ENCODE measurements at regions not wholly inside any gene's neighbourhood (a gene's known extent, or its start where the extent isn't known, plus 50 kb on each side); places are given as distances from the start of the nearest gene placed in this dataset.

DNA sequence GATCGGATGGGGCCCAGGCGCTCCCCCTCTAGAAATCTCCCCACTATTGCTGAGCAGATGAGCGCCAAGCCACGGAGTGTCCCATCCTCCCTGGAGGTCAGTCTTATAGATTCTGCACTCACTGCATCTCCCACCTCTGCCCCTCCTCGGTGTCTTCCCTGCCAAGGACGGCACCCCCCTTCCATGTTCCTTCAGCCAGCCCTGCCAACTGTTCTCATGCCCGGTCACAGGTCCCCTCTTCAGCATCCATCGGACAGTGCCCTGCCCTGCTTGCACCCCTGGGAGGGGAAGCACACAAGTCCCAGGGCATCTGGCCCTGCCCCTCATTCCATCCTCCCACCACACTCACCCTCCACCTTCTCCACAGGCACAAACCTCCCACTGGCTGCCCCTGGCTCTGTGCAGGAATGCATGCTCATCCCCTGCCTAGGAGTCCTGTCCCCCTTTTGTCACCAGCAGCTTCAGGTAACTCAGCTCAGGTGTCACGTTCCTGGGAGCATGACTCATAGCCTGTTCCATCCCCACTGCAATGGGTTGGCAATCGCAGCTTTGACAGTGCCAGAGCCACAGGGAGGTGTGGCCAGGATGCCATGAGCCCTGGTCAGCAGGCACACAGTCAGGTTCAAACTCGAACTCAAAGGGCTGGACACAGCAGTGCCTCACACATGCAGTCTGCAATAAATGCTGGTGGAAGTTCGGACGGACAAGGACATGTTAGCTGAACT lies 234.7 kb upstream of the TCERG1L start:
- Histone ChIP-seq H3K4me1 (ENCODE audit: control insufficient read depth in 1 of 2, low read depth in 2 of 2) (no peaks in the 10 kb centered on the region), H3K9me3 (no peaks in the 10 kb centered on the region), H3K27ac (no peak overlapping the region), H3K36me3 (no peaks in the 10 kb centered on the region), H3K4me3 (no peak overlapping the region), H3K27me3 (replicated peaks; ENCODE audit: insufficient read depth) (no peaks in the 10 kb centered on the region)
- ATAC-seq (ENCODE audit: insufficient number of reproducible peaks, low FRiP score, low read depth), result no peak
- TF ChIP-seq, protein P1, sequence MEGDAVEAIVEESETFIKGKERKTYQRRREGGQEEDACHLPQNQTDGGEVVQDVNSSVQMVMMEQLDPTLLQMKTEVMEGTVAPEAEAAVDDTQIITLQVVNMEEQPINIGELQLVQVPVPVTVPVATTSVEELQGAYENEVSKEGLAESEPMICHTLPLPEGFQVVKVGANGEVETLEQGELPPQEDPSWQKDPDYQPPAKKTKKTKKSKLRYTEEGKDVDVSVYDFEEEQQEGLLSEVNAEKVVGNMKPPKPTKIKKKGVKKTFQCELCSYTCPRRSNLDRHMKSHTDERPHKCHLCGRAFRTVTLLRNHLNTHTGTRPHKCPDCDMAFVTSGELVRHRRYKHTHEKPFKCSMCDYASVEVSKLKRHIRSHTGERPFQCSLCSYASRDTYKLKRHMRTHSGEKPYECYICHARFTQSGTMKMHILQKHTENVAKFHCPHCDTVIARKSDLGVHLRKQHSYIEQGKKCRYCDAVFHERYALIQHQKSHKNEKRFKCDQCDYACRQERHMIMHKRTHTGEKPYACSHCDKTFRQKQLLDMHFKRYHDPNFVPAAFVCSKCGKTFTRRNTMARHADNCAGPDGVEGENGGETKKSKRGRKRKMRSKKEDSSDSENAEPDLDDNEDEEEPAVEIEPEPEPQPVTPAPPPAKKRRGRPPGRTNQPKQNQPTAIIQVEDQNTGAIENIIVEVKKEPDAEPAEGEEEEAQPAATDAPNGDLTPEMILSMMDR (IDR thresholded peaks at IDR 0.05), result no peak
- no peak for DNase-seq (ENCODE audit: low spot score)

DNA sequence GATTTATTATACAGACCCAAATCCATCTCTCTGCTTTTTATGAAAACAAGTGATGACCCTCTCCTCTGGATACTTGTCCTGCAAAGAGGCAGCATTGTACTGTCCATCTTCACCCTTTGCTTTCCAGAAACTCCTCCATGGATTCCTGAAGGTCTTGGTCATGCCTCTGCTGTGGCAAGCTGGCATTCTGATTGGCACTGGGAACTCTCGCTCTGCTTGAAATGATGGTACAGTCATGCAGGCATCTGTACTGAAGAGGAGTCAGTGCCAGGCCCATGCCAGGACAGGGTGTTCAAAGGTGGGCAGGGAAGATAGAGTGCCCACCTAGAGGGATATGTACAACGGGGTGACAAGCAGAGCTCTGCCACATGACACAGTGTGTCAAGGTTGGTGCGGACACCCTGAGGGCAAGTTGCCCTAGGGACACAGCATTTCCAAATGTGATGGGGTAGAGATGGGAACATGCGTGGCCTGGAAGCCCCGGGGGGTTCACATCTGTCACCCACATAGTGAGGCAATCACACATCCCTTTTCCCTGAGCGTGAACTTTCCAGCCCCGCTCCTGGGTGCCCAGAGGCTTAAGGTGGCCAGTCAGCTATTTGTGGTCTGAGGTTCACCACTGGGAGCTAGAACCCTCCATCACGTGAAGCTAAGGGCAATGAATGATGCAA lies 235.7 kb upstream of the TCERG1L start:
- Histone ChIP-seq H3K27ac (no peak overlapping the region), H3K27me3 (replicated peaks; ENCODE audit: insufficient read depth) (no peaks in the 10 kb centered on the region), H3K36me3 (no peaks in the 10 kb centered on the region), H3K9me3 (no peaks in the 10 kb centered on the region), H3K4me3 (no peak overlapping the region), H3K4me1 (ENCODE audit: control insufficient read depth in 1 of 2, low read depth in 2 of 2) (no peaks in the 10 kb centered on the region)
- TF ChIP-seq, protein P1 (IDR thresholded peaks at IDR 0.05), result no peak
- DNase-seq (ENCODE audit: low spot score), result no peak
- ATAC-seq (ENCODE audit: insufficient number of reproducible peaks, low FRiP score, low read depth), result no peak

DNA sequence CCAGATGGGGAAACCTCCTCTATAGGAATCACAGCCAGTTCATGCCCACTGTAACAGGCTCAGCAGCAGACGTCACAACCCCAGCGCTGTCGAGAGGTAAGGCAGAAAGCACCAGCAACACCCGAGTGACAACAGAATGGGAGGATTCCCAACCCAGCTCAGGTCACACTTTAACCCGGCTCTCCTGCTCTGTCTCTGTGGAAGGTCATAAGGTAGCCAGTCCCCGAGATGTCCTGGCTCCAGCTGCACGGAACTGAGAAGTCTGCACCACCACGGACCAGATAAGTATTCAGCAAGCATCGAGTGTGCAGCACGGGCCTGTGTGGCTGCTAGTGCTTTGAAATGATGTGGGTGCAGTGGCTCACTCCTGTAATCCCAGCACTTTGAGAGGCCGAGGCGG lies 236.7 kb upstream of the TCERG1L start:
- no peaks in the 10 kb centered on the region for H3K27me3 ChIP-seq (replicated peaks; ENCODE audit: insufficient read depth)
- H3K4me3 ChIP-seq, result no peak overlapping the region
- H3K36me3 ChIP-seq, result no peaks in the 10 kb centered on the region
- ATAC-seq (ENCODE audit: insufficient number of reproducible peaks, low FRiP score, low read depth) (no peak), DNase-seq (ENCODE audit: low spot score) (no peak)
- TF ChIP-seq, protein P1 (IDR thresholded peaks at IDR 0.05), result no peak
- no peaks in the 10 kb centered on the region for H3K9me3 ChIP-seq
- H3K4me1 ChIP-seq (ENCODE audit: control insufficient read depth in 1 of 2, low read depth in 2 of 2), result no peaks in the 10 kb centered on the region
- no peak overlapping the region for H3K27ac ChIP-seq

DNA sequence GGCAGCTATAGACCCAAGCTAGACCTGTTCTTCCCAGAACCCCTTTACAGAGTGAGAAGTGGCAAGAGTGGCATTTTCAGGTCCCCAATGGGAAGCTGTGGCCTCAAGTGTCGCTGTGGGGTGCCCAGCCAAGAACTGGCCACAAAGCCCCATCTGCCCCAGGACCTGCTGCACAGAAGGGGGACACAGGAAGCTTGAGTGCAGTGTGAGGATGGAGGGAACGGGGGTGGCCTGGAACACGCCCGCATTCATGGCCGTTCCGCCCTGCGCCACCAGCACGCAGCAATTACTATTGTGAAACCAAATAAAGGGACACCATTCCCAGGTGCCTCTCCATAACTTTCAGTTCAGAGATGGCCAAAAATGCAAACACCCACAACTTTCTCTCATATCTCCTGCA lies 237.6 kb upstream of the TCERG1L start:
- Histone ChIP-seq H3K27me3 (replicated peaks; ENCODE audit: insufficient read depth) (no peaks in the 10 kb centered on the region), H3K4me1 (ENCODE audit: control insufficient read depth in 1 of 2, low read depth in 2 of 2) (no peaks in the 10 kb centered on the region), H3K9me3 (no peaks in the 10 kb centered on the region), H3K27ac (no peak overlapping the region), H3K36me3 (no peaks in the 10 kb centered on the region), H3K4me3 (no peak overlapping the region)
- ATAC-seq (ENCODE audit: insufficient number of reproducible peaks, low FRiP score, low read depth), result no peak
- TF ChIP-seq, protein P1 (IDR thresholded peaks at IDR 0.05), result no peak
- no peak for DNase-seq (ENCODE audit: low spot score)

DNA sequence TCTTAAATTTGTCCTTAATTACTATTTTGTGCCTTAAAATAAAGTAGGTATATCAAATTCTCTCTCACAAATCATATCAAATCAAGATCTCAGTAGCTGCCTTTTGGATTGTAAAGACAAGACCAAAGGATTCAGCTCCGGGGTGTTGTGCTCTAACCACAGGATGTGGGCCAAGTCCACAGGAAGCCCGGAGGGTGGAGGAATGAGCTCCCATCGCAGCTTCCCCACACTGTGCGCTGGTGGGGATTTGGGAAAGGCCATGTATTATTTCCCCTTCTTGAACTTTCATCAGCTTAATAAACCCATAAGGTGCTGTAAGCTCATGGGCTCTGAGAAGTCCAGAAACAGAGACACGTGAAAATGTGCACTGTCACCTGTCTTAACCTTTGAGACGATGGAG lies 241.6 kb upstream of the TCERG1L start:
- Histone ChIP-seq H3K4me1 (ENCODE audit: control insufficient read depth in 1 of 2, low read depth in 2 of 2) (no peaks in the 10 kb centered on the region), H3K4me3 (no peak overlapping the region), H3K27ac (no peak overlapping the region), H3K36me3 (no peaks in the 10 kb centered on the region), H3K9me3 (no peaks in the 10 kb centered on the region), H3K27me3 (replicated peaks; ENCODE audit: insufficient read depth) (no peaks in the 10 kb centered on the region)
- DNase-seq (ENCODE audit: low spot score) (no peak), ATAC-seq (ENCODE audit: insufficient number of reproducible peaks, low FRiP score, low read depth) (no peak)
- TF ChIP-seq, protein P1 (IDR thresholded peaks at IDR 0.05), result no peak

All from thoracic aorta (tissue), 2 donors.